SK-N-SH (cell line): ENCODE measurements at regions not wholly inside any gene's neighbourhood (a gene's known extent, or its start where the extent isn't known, plus 50 kb on each side); places are given as distances from the start of the nearest gene placed in this dataset.

ENCODE experiments used
- CTCF ChIA-PET: fragments of 300-600, 350-600 bp; formaldehyde crosslinking; extraction: SDS; loops from one replicate; lab custom pipeline; 2021; lab: Yijun Ruan, JAX
- POLR2A ChIA-PET: fragments of 350-600 bp; sonication (Branson Sonifier 250); formaldehyde crosslinking; extraction: SDS; loops from one replicate; lab custom pipeline; 2020; ENCODE audit warnings: antibody characterized with exemption, inconsistent platforms; lab: Yijun Ruan, JAX
- DNase-seq: peaks from one replicate; pipeline ENCODE4 v3.0.0; 2012
- H2AFZ ChIP-seq: fragments of 200-600 bp; sonication (generic); 2 replicates; pipeline ENCODE4 v1.8.1; 2016; ENCODE audit warnings: antibody characterized with exemption, mild to moderate bottlenecking, low read depth
- H3F3A ChIP-seq: fragments of 200-600 bp; sonication (generic); replicated peaks from 2 replicates; pipeline ENCODE3; 2016; ENCODE audit warnings: antibody characterized with exemption, mild to moderate bottlenecking; ENCODE audit not compliant: insufficient read depth
- H3K27ac ChIP-seq, 2 experiments: fragments of 200-500 bp in 1 of 2; fragments of 200-600 bp in 1 of 2; sonication (Bioruptor generic) in 1 of 2; sonication (generic), shearing (Covaris generic) in 1 of 2; 2 replicates each; pipeline versions ENCODE4 v1.5.1 to v1.6.1; 2014 to 2016; ENCODE audit warnings: low read depth in 2 of 2, inconsistent platforms in 1 of 2, low read length in 1 of 2, mild to moderate bottlenecking in 1 of 2, mixed read lengths in 1 of 2
- H3K27me3 ChIP-seq: fragments of 200-600 bp; sonication (generic), shearing (Covaris generic); 2 replicates; pipeline ENCODE4 v1.6.1; 2016; ENCODE audit warnings: mixed run types; ENCODE audit not compliant: insufficient read depth
- H3K36me3 ChIP-seq, 2 experiments: fragments of 200-500 bp in 1 of 2; fragments of 200-600 bp in 1 of 2; sonication (Bioruptor generic) in 1 of 2; sonication (generic) in 1 of 2; replicated peaks in 1 of 2; 2 replicates each; pipeline versions ENCODE3 to v1.5.1; 2014 to 2016; ENCODE audit warnings: low read length in 1 of 2, mild to moderate bottlenecking in 1 of 2; ENCODE audit not compliant: insufficient read depth in 2 of 2, control insufficient read depth in 1 of 2
- H3K4me1 ChIP-seq, 2 experiments: fragments of 200-500 bp in 1 of 2; fragments of 200-600 bp in 1 of 2; sonication (Bioruptor generic) in 1 of 2; sonication (generic), shearing (Covaris generic) in 1 of 2; 2 replicates each; pipeline versions ENCODE4 v1.5.1 to v1.6.1; 2014 to 2016; ENCODE audit warnings: low read depth in 1 of 2, low read length in 1 of 2, mixed run types in 1 of 2; ENCODE audit not compliant: insufficient read depth in 2 of 2, control insufficient read depth in 1 of 2
- H3K4me2 ChIP-seq: fragments of 200-600 bp; sonication (generic), shearing (Covaris generic); 2 replicates; pipeline ENCODE4 v1.6.1; 2017; ENCODE audit warnings: mixed run types
- H3K4me3 ChIP-seq, 2 experiments: fragments of 200-500 bp in 1 of 2; fragments of 200-600 bp in 1 of 2; sonication (Bioruptor generic) in 1 of 2; sonication (generic), shearing (Covaris generic) in 1 of 2; 2 replicates each; pipeline versions ENCODE4 v1.5.1 to v1.8.1; 2014 to 2016; ENCODE audit warnings: low read depth in 2 of 2, inconsistent platforms in 1 of 2, low read length in 1 of 2, mild to moderate bottlenecking in 1 of 2, mixed read lengths in 1 of 2, moderate library complexity in 1 of 2
- H3K79me2 ChIP-seq: fragments of 200-600 bp; sonication (generic); 2 replicates; pipeline ENCODE4 v1.8.1; 2017; ENCODE audit warnings: mild to moderate bottlenecking; ENCODE audit not compliant: insufficient read depth
- H3K9ac ChIP-seq: fragments of 200-600 bp; sonication (generic); 2 replicates; pipeline ENCODE4 v1.6.1; 2017; ENCODE audit warnings: mixed run types
- H3K9me2 ChIP-seq: fragments of 200-600 bp; sonication (generic); 2 replicates; pipeline ENCODE4 v1.6.1; 2017; ENCODE audit warnings: mixed run types
- H3K9me3 ChIP-seq: fragments of 200-600 bp; sonication (generic); 2 replicates; pipeline ENCODE4 v1.6.1; 2017; ENCODE audit warnings: mixed run types, mild to moderate bottlenecking, moderate library complexity
- H4K20me1 ChIP-seq: fragments of 200-600 bp; sonication (generic); 2 replicates; pipeline ENCODE4 v1.6.1; 2017; ENCODE audit warnings: mild to moderate bottlenecking, mixed run types; ENCODE audit not compliant: insufficient read depth
- CHD2 ChIP-seq: fragments of 150-350 bp; IDR thresholded peaks from 2 replicates; pipeline ENCODE4 v1.6.1; 2018; ENCODE audit warnings: low read length; ENCODE audit not compliant: partially characterized antibody
- ELF1 ChIP-seq: IDR thresholded peaks from 2 replicates; pipeline ENCODE4 v1.4.0; 2012
- EP300 ChIP-seq, 2 experiments: IDR thresholded peaks; 2 replicates each; pipeline versions ENCODE4 v1.4.0 to v1.6.1; 2012; ENCODE audit warnings: borderline replicate concordance in 1 of 2, low read depth in 1 of 2, low read length in 1 of 2
- EZH2phosphoT487 ChIP-seq: fragments of 200-600 bp; sonication (generic); IDR thresholded peaks from 2 replicates; pipeline ENCODE4 v1.6.1; 2017; ENCODE audit warnings: low read depth, mixed run types, mild to moderate bottlenecking, antibody characterized with exemption, moderate library complexity, borderline replicate concordance
- FOSL2 ChIP-seq: IDR thresholded peaks from 2 replicates; pipeline ENCODE4 v1.4.0; 2012; ENCODE audit warnings: low read depth, mild to moderate bottlenecking, moderate library complexity, borderline replicate concordance
- FOXJ3 ChIP-seq: sonication (generic); formaldehyde crosslinking; IDR thresholded peaks from 2 replicates; pipeline ENCODE4 v1.5.1; 2020; ENCODE audit warnings: mild to moderate bottlenecking, missing genetic modification reagents
- MEF2A ChIP-seq: IDR thresholded peaks from 2 replicates; pipeline ENCODE4 v1.4.0; 2012; ENCODE audit warnings: low read depth, borderline replicate concordance
- POLR2AphosphoS5 ChIP-seq: IDR thresholded peaks from 2 replicates; pipeline ENCODE4 v1.6.1; 2012; ENCODE audit warnings: low read depth, low read length
- SIN3A ChIP-seq: IDR thresholded peaks from 2 replicates; pipeline ENCODE4 v1.6.1; 2012; ENCODE audit warnings: low read depth, mild to moderate bottlenecking, low read length, moderate library complexity, borderline replicate concordance
- TCF12 ChIP-seq: IDR thresholded peaks from 2 replicates; pipeline ENCODE4 v1.4.0; 2012
- YY1 ChIP-seq: IDR thresholded peaks from 2 replicates; pipeline ENCODE4 v1.4.0; 2012; ENCODE audit warnings: low read depth, mild to moderate bottlenecking
- WGBS: methylation state at CpG from one replicate; pipeline ENCODE4 v1.1.6; 2017; ENCODE audit warnings: low lambda C conversion rate; 5-methylcytosine and 5-hydroxymethylcytosine counted together
- TF ChIP-seq, protein P1 (sequence below): IDR thresholded peaks from 2 replicates; pipeline ENCODE4 v1.4.0; 2012; ENCODE audit warnings: low read depth
- TF ChIP-seq, protein P2 (sequence below): IDR thresholded peaks from 2 replicates; pipeline ENCODE4 v1.6.1; 2012; ENCODE audit warnings: mild to moderate bottlenecking, low read depth, low read length, moderate library complexity

DNA sequence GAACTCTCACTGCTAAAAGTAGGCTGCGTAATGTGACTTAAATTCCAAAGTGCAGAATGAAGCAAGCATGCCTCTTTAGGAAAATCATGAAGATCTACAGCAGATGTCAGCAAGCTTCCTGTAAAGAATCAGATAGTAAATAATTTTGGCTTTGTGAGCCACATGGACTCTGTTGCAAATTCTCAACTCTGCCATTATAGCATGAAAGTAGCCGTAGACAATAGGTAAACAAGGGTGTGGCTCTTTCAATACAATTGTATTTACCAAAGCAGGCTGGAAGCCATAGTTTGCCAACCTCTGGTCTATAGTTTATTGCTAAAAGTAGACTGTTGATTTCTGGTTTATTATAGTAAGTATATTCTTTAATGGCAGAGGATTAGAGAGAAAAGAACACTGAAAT is 80.3 kb upstream of the FAM9B start:
- 26% methylated on average over 2 of the region's 2 CpGs for WGBS

GRCh38 chrX:9117851-9118250 is 83.9 kb upstream of the FAM9B start:
- Histone ChIP-seq H3K4me1 (no peaks in the 10 kb centered on the region), H2AFZ (no peak overlapping the region), H3K4me3 (no peak overlapping the region), H3K36me3 (no peaks in the 10 kb centered on the region), H3K9me2 (no peaks in the 10 kb centered on the region), H4K20me1 (no peaks in the 10 kb centered on the region), H3K79me2 (no peaks in the 10 kb centered on the region), H3K27me3 (no peaks in the 10 kb centered on the region), H3K4me2 (no peak overlapping the region), H3F3A (no peaks in the 10 kb centered on the region), H3K27ac (no peak overlapping the region), H3K9me3 (no peaks in the 10 kb centered on the region), H3K9ac (no peak overlapping the region)
- WGBS: 25% methylated on average over 1 of the region's 1 CpG
- ChIA-PET POLR2A (no interaction called here), CTCF (no interaction called here)
- no peak for DNase-seq
- TF ChIP-seq POLR2AphosphoS5 (no peak), YY1 (no peak), TCF12 (no peak), ELF1 (no peak), FOSL2 (no peak), EZH2phosphoT487 (no peak), CHD2 (no peak)
- TF ChIP-seq, protein P1, sequence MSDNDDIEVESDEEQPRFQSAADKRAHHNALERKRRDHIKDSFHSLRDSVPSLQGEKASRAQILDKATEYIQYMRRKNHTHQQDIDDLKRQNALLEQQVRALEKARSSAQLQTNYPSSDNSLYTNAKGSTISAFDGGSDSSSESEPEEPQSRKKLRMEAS: no peak

More for the DNA sequence above, 80.3 kb upstream of the FAM9B start:
- POLR2A ChIA-PET: no interaction called here
- Histone ChIP-seq H3K36me3 (no peaks in the 10 kb centered on the region), H2AFZ (no peak overlapping the region), H3K4me2 (no peak overlapping the region), H3K27ac (no peak overlapping the region), H4K20me1 (no peaks in the 10 kb centered on the region), H3K9me3 (no peaks in the 10 kb centered on the region), H3K4me3 (no peak overlapping the region), H3K9ac (no peak overlapping the region), H3K79me2 (no peaks in the 10 kb centered on the region), H3F3A (no peaks in the 10 kb centered on the region), H3K27me3 (no peaks in the 10 kb centered on the region), H3K4me1 (no peaks in the 10 kb centered on the region), H3K9me2 (no peaks in the 10 kb centered on the region)
- TF ChIP-seq, protein P2, sequence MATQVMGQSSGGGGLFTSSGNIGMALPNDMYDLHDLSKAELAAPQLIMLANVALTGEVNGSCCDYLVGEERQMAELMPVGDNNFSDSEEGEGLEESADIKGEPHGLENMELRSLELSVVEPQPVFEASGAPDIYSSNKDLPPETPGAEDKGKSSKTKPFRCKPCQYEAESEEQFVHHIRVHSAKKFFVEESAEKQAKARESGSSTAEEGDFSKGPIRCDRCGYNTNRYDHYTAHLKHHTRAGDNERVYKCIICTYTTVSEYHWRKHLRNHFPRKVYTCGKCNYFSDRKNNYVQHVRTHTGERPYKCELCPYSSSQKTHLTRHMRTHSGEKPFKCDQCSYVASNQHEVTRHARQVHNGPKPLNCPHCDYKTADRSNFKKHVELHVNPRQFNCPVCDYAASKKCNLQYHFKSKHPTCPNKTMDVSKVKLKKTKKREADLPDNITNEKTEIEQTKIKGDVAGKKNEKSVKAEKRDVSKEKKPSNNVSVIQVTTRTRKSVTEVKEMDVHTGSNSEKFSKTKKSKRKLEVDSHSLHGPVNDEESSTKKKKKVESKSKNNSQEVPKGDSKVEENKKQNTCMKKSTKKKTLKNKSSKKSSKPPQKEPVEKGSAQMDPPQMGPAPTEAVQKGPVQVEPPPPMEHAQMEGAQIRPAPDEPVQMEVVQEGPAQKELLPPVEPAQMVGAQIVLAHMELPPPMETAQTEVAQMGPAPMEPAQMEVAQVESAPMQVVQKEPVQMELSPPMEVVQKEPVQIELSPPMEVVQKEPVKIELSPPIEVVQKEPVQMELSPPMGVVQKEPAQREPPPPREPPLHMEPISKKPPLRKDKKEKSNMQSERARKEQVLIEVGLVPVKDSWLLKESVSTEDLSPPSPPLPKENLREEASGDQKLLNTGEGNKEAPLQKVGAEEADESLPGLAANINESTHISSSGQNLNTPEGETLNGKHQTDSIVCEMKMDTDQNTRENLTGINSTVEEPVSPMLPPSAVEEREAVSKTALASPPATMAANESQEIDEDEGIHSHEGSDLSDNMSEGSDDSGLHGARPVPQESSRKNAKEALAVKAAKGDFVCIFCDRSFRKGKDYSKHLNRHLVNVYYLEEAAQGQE: no peak
- TF ChIP-seq MEF2A (no peak), TCF12 (no peak), FOXJ3 (no peak), SIN3A (no peak), CHD2 (no peak), EP300 (IDR thresholded peaks at IDR 0.05; ENCODE audit: borderline replicate concordance in 1 of 2, low read depth in 1 of 2, low read length in 1 of 2) (no peak)
- no peak for DNase-seq
- CTCF ChIA-PET: no interaction called here
